ENCODE measurements at regions not wholly inside any gene's neighbourhood (a gene's known extent, or its start where the extent isn't known, plus 50 kb on each side); places are given as distances from the start of the nearest gene placed in this dataset.
"Not testable (repeated sequence)": the region's sequence is repeated elsewhere in the genome, so short reads cannot be mapped to it uniquely, and the experiment has no call there.

GRCh38 chr18:66867653-66868052, 263.8 kb upstream of the CDH19 start:
- Histone ChIP-seq H3K27me3 (ENCODE audit: insufficient read depth, low read length) (no peaks in the 10 kb centered on the region), H3K79me2 (ENCODE audit: insufficient read depth, low read length) (no peaks in the 10 kb centered on the region), H3K4me2 (ENCODE audit: low read length) (no peak overlapping the region), H3K4me1 (ENCODE audit: control insufficient read depth in 1 of 2, insufficient read depth in 2 of 2, low read length in 2 of 2) (no peaks in the 10 kb centered on the region), H2AFZ (ENCODE audit: low read depth, low read length, poor library complexity, severe bottlenecking) (no peak overlapping the region), H3K27ac (ENCODE audit: low read depth, low read length) (no peak overlapping the region), H3K36me3 (ENCODE audit: control insufficient read depth in 1 of 2, insufficient read depth in 2 of 2, low read length in 2 of 2) (no peaks in the 10 kb centered on the region), H3K9me3 (ENCODE audit: control insufficient read depth in 1 of 2, insufficient read depth in 1 of 2, low read depth in 1 of 2, low read length in 2 of 2) (peaks cover 0 to 4% of the 10 kb centered on the region in 2 experiments; a peak in 3 of 4 replicates), H3K4me3 (replicated peaks in 1 of 2; ENCODE audit: low read depth in 1 of 2, low read length in 2 of 2) (no peak overlapping the region), H3K9ac (ENCODE audit: low read length) (no peak overlapping the region), H3K9me2 (ENCODE audit: insufficient read depth) (no peaks in the 10 kb centered on the region), H4K20me1 (ENCODE audit: insufficient read depth) (no peaks in the 10 kb centered on the region)
- DNase-seq (ENCODE audit: low read depth, low spot score) (no peak), ATAC-seq (no peak)
- no peak for TF ChIP-seq SIN3A (IDR thresholded peaks at IDR 0.05; ENCODE audit: low read depth)
- no peak for TF ChIP-seq SRF (IDR thresholded peaks at IDR 0.05; ENCODE audit: low read depth)
- TF ChIP-seq CTCF (IDR thresholded peaks at IDR 0.05 in 2 of 3, conservative IDR thresholded peaks at IDR 0.05 in 1 of 3; ENCODE audit: borderline replicate concordance in 1 of 3, insufficient read depth in 1 of 3, low read depth in 2 of 3, low read length in 2 of 3) = no peak
- no peak for TF ChIP-seq CBX3 (IDR thresholded peaks at IDR 0.05; ENCODE audit: low read depth)
- TF ChIP-seq POLR2A (IDR thresholded peaks at IDR 0.05; ENCODE audit: borderline replicate concordance, extremely low read depth, insufficient read depth, insufficient read length) = no peak
- no peak for TF ChIP-seq EZH2phosphoT487 (IDR thresholded peaks at IDR 0.05; ENCODE audit: borderline replicate concordance)
- no peak for TF ChIP-seq SP1 (IDR thresholded peaks at IDR 0.05; ENCODE audit: low read depth)
- no peak for TF ChIP-seq EGR1 (IDR thresholded peaks at IDR 0.05; ENCODE audit: low read depth)
- no peak for TF ChIP-seq ELF1 (IDR thresholded peaks at IDR 0.05; ENCODE audit: borderline replicate concordance, low read depth)
- no TSS peak for BruUV-seq (replicated peaks)
- CTCF ChIA-PET = no interaction called here
- RAD21 ChIA-PET (ENCODE audit: low non-redundant PET in 1 of 2, low total read pairs in 2 of 2, uncharacterized antibody in 2 of 2, unreplicated experiment in 2 of 2) = no interaction called here
- POLR2A ChIA-PET = no interaction called here
- intact Hi-C loops (cut with micrococcal nuclease) = no loop called here

GRCh38 chr18:66866427-66866940, 262.6 kb upstream of the CDH19 start:
- POLR2A ChIA-PET; H3K27me3 ChIP-seq (ENCODE audit: insufficient read depth, low read length); RAD21 ChIA-PET (ENCODE audit: low non-redundant PET in 1 of 2, low total read pairs in 2 of 2, uncharacterized antibody in 2 of 2, unreplicated experiment in 2 of 2); BruUV-seq (replicated peaks); H3K4me2 ChIP-seq (ENCODE audit: low read length); ATAC-seq; H2AFZ ChIP-seq (ENCODE audit: low read depth, low read length, poor library complexity, severe bottlenecking); intact Hi-C loops (cut with micrococcal nuclease); H3K9me3 ChIP-seq (ENCODE audit: control insufficient read depth in 1 of 2, insufficient read depth in 1 of 2, low read depth in 1 of 2, low read length in 2 of 2); H3K79me2 ChIP-seq (ENCODE audit: insufficient read depth, low read length); H3K36me3 ChIP-seq (ENCODE audit: control insufficient read depth in 1 of 2, insufficient read depth in 2 of 2, low read length in 2 of 2); H3K27ac ChIP-seq (ENCODE audit: low read depth, low read length); DNase-seq (ENCODE audit: low read depth, low spot score); H3K9me2 ChIP-seq (ENCODE audit: insufficient read depth); CTCF ChIA-PET; H4K20me1 ChIP-seq (ENCODE audit: insufficient read depth); H3K4me3 ChIP-seq (replicated peaks in 1 of 2; ENCODE audit: low read depth in 1 of 2, low read length in 2 of 2); H3K9ac ChIP-seq (ENCODE audit: low read length); H3K4me1 ChIP-seq (ENCODE audit: control insufficient read depth in 1 of 2, insufficient read depth in 2 of 2, low read length in 2 of 2): not testable (repeated sequence)

Data from HCT116 (cell line).